Mucosa of descending colon (tissue), 3 donors: ENCODE measurements at regions not wholly inside any gene's neighbourhood (a gene's known extent, or its start where the extent isn't known, plus 50 kb on each side); places are given as distances from the start of the nearest gene placed in this dataset.

Source experiments
- ATAC-seq: fragments of 200-7000 bp; cut with Tn5 transposase; one replicate; pipeline ENCODE4 v1.9.1; 2020; ENCODE audit warnings: mild to moderate bottlenecking, moderate library complexity
- DNase-seq, 3 donors: peaks; one replicate each; pipeline ENCODE4 v3.0.0-alpha.2; 2020
- H3K36me3 ChIP-seq: fragments of 200-600 bp; one replicate; pipeline ENCODE4 v1.8.0; 2021; ENCODE audit warnings: low read depth, mild to moderate bottlenecking
- H3K4me1 ChIP-seq: fragments of 200-600 bp; one replicate; pipeline ENCODE4 v1.8.0; 2021; ENCODE audit warnings: low read depth, mild to moderate bottlenecking
- H3K4me3 ChIP-seq: fragments of 200-600 bp; one replicate; pipeline ENCODE4 v1.8.0; 2021; ENCODE audit warnings: mild to moderate bottlenecking
- H3K9me3 ChIP-seq: fragments of 200-600 bp; one replicate; pipeline ENCODE4 v1.8.0; 2021; ENCODE audit warnings: mild to moderate bottlenecking
- intact Hi-C, 2 donors: fragments of 100-400 bp; cut with DNase I in 1 of 2; cut with micrococcal nuclease in 1 of 2; formaldehyde crosslinking; loops; one replicate each; pipeline versions ENCODE4 v1.11.0 to v1.11.1; 2022; cut with DNase I, micrococcal nuclease
- TF ChIP-seq, protein P1 (sequence below): fragments of 200-600 bp; IDR thresholded peaks from one replicate; pipeline ENCODE4 v1.8.0; 2022; ENCODE audit warnings: antibody characterized with exemption, mild to moderate bottlenecking
- donor health status: DM: no; HTN: no; CAD: no; lungs with moderate emphysema.
- donor health status: DM: no; HTN: no; CAD: no.
- donor health status: DM: no; HTN: yes; CAD: no.

DNA sequence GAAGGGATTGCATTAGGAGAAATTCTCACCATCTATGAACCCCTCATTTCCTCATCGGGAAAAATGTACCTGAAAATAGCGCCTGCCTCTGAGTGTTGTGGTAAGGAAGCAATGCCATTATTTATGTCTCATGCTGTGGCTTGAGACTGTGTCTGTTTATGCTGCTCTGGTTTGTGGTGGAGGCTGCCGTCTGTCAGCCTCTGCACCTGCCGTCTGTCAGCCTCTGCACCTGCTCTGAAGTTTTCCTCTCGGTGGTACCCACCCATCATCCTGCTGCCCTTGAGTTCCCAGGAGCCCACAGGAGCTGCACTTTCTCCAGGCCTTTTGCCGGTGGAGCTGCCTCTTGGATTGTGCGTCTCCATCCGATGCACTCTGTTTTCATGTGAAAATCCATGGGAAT, 68.5 kb upstream of the PPP2R3B start:
- Histone ChIP-seq H3K9me3 (no peaks in the 10 kb centered on the region), H3K36me3 (no peaks in the 10 kb centered on the region), H3K4me1 (no peaks in the 10 kb centered on the region), H3K4me3 (no peak overlapping the region)
- intact Hi-C loops: no loop called here
- DNase-seq (no peak), ATAC-seq (no peak)
- TF ChIP-seq, protein P1, sequence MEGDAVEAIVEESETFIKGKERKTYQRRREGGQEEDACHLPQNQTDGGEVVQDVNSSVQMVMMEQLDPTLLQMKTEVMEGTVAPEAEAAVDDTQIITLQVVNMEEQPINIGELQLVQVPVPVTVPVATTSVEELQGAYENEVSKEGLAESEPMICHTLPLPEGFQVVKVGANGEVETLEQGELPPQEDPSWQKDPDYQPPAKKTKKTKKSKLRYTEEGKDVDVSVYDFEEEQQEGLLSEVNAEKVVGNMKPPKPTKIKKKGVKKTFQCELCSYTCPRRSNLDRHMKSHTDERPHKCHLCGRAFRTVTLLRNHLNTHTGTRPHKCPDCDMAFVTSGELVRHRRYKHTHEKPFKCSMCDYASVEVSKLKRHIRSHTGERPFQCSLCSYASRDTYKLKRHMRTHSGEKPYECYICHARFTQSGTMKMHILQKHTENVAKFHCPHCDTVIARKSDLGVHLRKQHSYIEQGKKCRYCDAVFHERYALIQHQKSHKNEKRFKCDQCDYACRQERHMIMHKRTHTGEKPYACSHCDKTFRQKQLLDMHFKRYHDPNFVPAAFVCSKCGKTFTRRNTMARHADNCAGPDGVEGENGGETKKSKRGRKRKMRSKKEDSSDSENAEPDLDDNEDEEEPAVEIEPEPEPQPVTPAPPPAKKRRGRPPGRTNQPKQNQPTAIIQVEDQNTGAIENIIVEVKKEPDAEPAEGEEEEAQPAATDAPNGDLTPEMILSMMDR: no peak

DNA sequence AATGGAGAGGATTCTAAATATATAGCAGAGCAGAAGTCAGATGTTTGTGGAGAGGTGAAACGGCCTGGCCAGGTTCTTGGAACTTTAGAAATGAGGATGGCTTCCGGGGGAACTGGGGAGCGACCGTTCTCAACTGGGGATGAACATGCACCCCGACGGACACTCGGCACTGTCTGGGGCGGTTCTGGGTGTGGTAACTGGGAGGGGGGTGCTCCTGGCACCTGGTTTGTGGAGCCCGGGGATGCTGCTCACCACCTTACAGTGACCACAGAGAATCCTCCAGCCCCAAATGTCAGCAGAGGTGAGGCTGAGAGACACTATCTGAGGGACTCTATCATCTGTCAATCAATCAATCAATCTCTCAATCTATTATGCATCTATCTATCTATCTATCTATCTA, 69.0 kb upstream of the PPP2R3B start:
- TF ChIP-seq, protein P1: no peak
- no peaks in the 10 kb centered on the region for H3K9me3 ChIP-seq
- intact Hi-C loops: no loop called here
- DNase-seq (no peak), ATAC-seq (no peak)
- no peak overlapping the region for H3K4me3 ChIP-seq
- H3K4me1 ChIP-seq: no peaks in the 10 kb centered on the region
- H3K36me3 ChIP-seq: no peaks in the 10 kb centered on the region

DNA sequence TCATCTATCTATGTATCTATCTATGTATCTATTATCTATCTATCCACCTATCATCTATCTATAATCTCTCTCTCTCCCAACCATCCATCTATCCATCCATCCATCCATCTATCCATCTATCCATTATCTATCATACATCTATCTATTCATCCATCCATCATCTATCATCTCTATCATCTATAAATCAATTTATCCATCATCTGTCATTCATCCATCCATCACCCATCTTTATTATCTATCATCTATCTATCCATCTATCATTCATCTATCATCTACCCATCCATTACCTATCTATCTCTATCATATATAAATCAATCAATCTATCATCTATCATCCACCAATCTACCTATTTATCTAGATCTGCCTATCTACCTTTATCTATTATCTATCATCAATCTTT, 69.4 kb upstream of the PPP2R3B start:
- TF ChIP-seq, protein P1: no peak
- Histone ChIP-seq H3K36me3 (no peaks in the 10 kb centered on the region), H3K9me3 (no peaks in the 10 kb centered on the region), H3K4me1 (no peaks in the 10 kb centered on the region), H3K4me3 (no peak overlapping the region)
- ATAC-seq (no peak), DNase-seq (no peak)
- intact Hi-C loops: no loop called here

DNA sequence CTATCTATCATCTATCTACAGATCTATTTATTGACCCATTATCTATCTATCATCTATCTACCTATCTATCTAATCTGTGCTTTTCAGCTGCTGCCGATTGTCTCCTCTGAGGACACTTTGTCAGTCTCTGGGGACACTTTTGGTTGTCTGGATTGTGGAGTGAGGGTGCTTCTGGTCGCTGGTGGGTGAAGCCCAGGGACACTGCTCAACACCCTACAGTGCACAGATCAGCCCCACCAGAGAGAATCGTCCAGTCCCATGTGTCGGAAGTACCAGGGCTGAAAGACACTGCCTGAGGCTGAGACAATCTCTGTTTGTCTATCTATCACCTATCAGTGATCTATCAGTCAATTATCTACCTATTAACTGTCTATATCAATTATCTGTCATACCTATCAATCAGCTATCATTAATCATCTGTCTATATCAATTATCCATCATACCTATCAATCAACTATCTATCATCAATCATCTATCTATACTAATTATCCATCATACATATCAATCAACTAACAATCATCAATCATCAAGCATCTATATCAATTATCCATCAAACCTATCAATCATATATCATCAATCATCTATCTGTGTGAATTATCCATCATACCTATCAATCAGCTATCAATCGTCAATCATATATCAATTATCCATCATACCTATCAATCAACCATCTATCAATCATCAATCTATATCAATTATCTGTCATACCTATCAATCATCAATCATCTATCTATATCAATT, 70.0 kb upstream of the PPP2R3B start:
- ATAC-seq: no peak
- intact Hi-C loops: no loop called here
- DNase-seq: no peak
- H3K36me3 ChIP-seq: no peaks in the 10 kb centered on the region
- no peak overlapping the region for H3K4me3 ChIP-seq
- TF ChIP-seq, protein P1: no peak
- H3K9me3 ChIP-seq: no peaks in the 10 kb centered on the region
- no peaks in the 10 kb centered on the region for H3K4me1 ChIP-seq

DNA sequence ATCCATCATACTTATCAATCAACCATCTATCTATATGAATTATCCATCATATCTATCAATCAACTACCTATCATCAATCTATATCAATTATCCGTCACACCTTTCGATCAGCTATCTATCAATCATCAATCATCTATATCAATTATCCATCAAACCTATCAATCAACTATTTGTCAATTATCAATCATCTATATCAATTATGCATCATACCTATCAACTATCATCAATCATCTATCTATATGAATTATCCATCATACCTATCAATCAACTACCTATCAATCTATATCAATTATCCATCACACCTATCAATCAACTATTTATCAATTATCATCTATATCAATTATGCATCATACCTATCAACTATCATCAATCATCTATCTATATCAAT, 70.6 kb upstream of the PPP2R3B start:
- TF ChIP-seq, protein P1: no peak
- no peak for ATAC-seq
- H3K36me3 ChIP-seq: no peaks in the 10 kb centered on the region
- no peak for DNase-seq
- H3K4me3 ChIP-seq: no peak overlapping the region
- H3K9me3 ChIP-seq: no peaks in the 10 kb centered on the region
- intact Hi-C loops: no loop called here
- no peaks in the 10 kb centered on the region for H3K4me1 ChIP-seq

DNA sequence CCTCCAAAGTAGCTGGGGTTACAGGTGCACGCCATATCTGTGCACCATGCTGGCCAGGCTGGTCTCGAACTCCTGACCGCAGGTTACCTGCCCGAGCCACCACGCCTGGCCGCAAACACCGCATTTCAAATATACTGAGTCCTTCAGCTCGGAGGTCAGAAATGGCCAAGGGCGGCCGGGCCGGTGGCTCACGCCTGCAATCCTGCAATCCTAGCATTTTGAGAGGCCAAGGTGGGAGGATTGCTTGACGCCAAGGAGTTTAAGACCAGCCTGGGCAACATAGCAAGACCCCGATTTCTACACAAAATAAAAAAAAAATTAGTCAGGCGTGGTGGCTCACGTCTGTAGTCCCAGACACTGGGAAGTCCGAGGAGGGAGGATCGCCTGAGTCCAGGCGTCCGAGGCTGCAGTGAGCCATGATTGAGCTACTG, 71.9 kb upstream of the PPP2R3B start:
- H3K4me1 ChIP-seq: no peaks in the 10 kb centered on the region

More for the DNA sequence above, 71.9 kb upstream of the PPP2R3B start:
- DNase-seq: no peak
- H3K9me3 ChIP-seq: no peaks in the 10 kb centered on the region
- H3K4me3 ChIP-seq: no peak overlapping the region
- TF ChIP-seq, protein P1: no peak
- no peaks in the 10 kb centered on the region for H3K36me3 ChIP-seq
- no peak for ATAC-seq
- intact Hi-C loops: no loop called here
